ENCODE measurements at regions not wholly inside any gene's neighbourhood (a gene's known extent, or its start where the extent isn't known, plus 50 kb on each side); places are given as distances from the start of the nearest gene placed in this dataset.

DNA sequence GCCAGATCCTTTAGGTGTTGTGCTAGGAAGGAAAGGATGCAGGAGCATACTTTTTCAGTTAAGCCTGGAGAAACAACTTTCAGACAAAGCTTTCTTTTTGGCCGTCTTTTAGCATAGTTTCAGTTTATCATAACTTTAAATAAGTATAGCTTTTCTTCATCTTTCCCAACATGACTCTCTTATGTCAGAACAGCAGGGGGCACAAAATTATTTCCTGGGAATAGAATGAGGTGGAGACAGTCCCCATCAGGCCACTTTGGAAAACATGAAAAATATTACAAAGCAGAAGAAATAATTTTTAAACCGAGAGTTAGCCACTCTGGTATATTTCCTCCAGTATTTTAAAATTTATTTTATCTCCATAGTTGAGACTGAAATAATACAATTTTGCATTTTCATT is 387.6 kb downstream of the HAPSTR1 start:
- no peaks in the 10 kb centered on the region for H3K9me3 ChIP-seq (replicated peaks; ENCODE audit: control insufficient read depth, insufficient read depth, low read length)
- no peak overlapping the region for H3K27ac ChIP-seq (ENCODE audit: insufficient read depth, low read depth, low read length)
- dilution Hi-C loops (cut with MboI; ENCODE audit: extremely low pct_ligation_motif_present, low sequenced_read_pairs) (no loop called here), intact Hi-C loops (cut with micrococcal nuclease) (no loop called here)
- no peaks in the 10 kb centered on the region for H3K36me3 ChIP-seq (ENCODE audit: control insufficient read depth in 2 of 2, extremely low read depth in 1 of 2, insufficient read depth in 2 of 2, low read length in 2 of 2)
- CTCF ChIA-PET: no interaction called here
- H3K4me2 ChIP-seq (ENCODE audit: insufficient read depth, low read length): no peak overlapping the region
- no peaks in the 10 kb centered on the region for H4K20me1 ChIP-seq (replicated peaks; ENCODE audit: control insufficient read depth, extremely low read depth, insufficient read depth, low read length)
- H3K9me1 ChIP-seq (replicated peaks; ENCODE audit: control insufficient read depth, extremely low read depth, insufficient read depth, low read length): no peaks in the 10 kb centered on the region
- POLR2A ChIA-PET: no interaction called here
- H3K4me1 ChIP-seq (ENCODE audit: control insufficient read depth, extremely low read depth, insufficient read depth, low read length): no peaks in the 10 kb centered on the region
- TF ChIP-seq EZH2 (IDR thresholded peaks at IDR 0.05; ENCODE audit: borderline replicate concordance, low read depth, low read length, severe bottlenecking) (no peak), FOS (IDR thresholded peaks at IDR 0.05; ENCODE audit: borderline replicate concordance, insufficient read depth, low read length) (no peak)
- DNase-seq (ENCODE audit: low read depth, low spot score): no peak
- no peaks in the 10 kb centered on the region for H3K27me3 ChIP-seq (ENCODE audit: control insufficient read depth in 2 of 2, insufficient read depth in 2 of 2, low read length in 2 of 2)
- H3K79me2 ChIP-seq (ENCODE audit: control insufficient read depth, insufficient read depth, low read length): no peaks in the 10 kb centered on the region
- no peak for FAIRE-seq
- H3K9ac ChIP-seq (replicated peaks; ENCODE audit: extremely low read depth, insufficient read depth, low read length): no peak overlapping the region
- no peak overlapping the region for H2AFZ ChIP-seq (ENCODE audit: low read depth, low read length)
- H3K4me3 ChIP-seq (replicated peaks in 1 of 3; ENCODE audit: insufficient read depth in 1 of 3, low read depth in 1 of 3, low read length in 3 of 3): no peak overlapping the region
- BruUV-seq (replicated peaks): no TSS peak

DNA sequence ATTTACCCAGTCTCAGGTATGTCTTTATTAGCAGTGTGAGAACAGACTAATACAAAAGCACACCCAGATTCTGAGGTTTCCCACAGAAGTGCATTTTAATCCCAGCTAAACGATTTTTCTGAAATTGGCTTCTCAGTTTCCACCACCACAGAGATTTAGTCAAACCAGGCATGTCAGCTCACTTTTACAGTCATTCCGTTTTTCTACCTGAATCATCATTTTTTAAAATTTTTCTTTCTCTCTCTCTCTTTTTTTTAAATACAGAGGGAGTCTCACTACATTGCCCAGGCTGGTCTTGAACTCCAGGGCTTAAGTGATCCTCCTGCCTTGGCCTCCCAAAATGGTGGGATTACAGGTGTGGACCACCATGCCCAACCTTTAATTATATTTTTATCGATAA is 389.1 kb downstream of the HAPSTR1 start:
- no peak for DNase-seq (ENCODE audit: low read depth, low spot score)
- Histone ChIP-seq H3K4me1 (ENCODE audit: control insufficient read depth, extremely low read depth, insufficient read depth, low read length) (no peaks in the 10 kb centered on the region), H3K9me1 (replicated peaks; ENCODE audit: control insufficient read depth, extremely low read depth, insufficient read depth, low read length) (no peaks in the 10 kb centered on the region), H3K4me2 (ENCODE audit: insufficient read depth, low read length) (no peak overlapping the region), H3K79me2 (ENCODE audit: control insufficient read depth, insufficient read depth, low read length) (no peaks in the 10 kb centered on the region), H3K27me3 (ENCODE audit: control insufficient read depth in 2 of 2, insufficient read depth in 2 of 2, low read length in 2 of 2) (no peaks in the 10 kb centered on the region), H3K27ac (ENCODE audit: insufficient read depth, low read depth, low read length) (no peak overlapping the region), H3K9me3 (replicated peaks; ENCODE audit: control insufficient read depth, insufficient read depth, low read length) (no peaks in the 10 kb centered on the region), H3K9ac (replicated peaks; ENCODE audit: extremely low read depth, insufficient read depth, low read length) (no peak overlapping the region), H3K4me3 (replicated peaks in 1 of 3; ENCODE audit: insufficient read depth in 1 of 3, low read depth in 1 of 3, low read length in 3 of 3) (no peak overlapping the region), H2AFZ (ENCODE audit: low read depth, low read length) (no peak overlapping the region), H3K36me3 (ENCODE audit: control insufficient read depth in 2 of 2, extremely low read depth in 1 of 2, insufficient read depth in 2 of 2, low read length in 2 of 2) (no peaks in the 10 kb centered on the region), H4K20me1 (replicated peaks; ENCODE audit: control insufficient read depth, extremely low read depth, insufficient read depth, low read length) (no peaks in the 10 kb centered on the region)
- no TSS peak for BruUV-seq (replicated peaks)
- ChIA-PET CTCF (no interaction called here), POLR2A (no interaction called here)
- dilution Hi-C loops (cut with MboI; ENCODE audit: extremely low pct_ligation_motif_present, low sequenced_read_pairs) (no loop called here), intact Hi-C loops (cut with micrococcal nuclease) (no loop called here)
- FAIRE-seq: no peak
- no peak for TF ChIP-seq POLR2AphosphoS5 (IDR thresholded peaks at IDR 0.05; ENCODE audit: insufficient read depth, low read depth, low read length)
- TF ChIP-seq MYC (IDR thresholded peaks at IDR 0.05; ENCODE audit: low read depth, low read length): no peak
